ENCODE measurements at regions not wholly inside any gene's neighbourhood (a gene's known extent, or its start where the extent isn't known, plus 50 kb on each side); places are given as distances from the start of the nearest gene placed in this dataset.

DNA sequence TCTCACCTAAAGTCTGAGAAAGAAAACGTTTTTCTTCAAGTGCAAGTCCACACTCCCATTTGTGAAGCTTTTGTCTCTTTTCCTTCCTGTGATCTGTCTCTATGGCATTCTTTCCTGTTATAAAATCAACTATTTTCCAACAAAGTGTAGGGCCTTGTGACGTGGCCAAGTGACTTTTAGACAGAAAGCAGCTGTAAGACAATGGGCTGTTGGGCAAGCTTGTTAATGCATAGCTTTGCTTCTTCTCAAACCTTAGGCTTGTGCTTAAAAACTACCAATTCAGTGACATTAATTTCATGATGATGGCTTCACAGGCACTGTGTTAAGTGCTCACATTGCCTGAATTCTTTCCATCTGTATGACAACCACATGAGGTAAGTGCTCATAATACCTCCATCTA, 83.5 kb downstream of the VCY1B start:
- Histone ChIP-seq H3K36me3 (ENCODE audit: insufficient read depth, low read length) (no peaks in the 10 kb centered on the region), H3K27ac (ENCODE audit: low read length) (no peak overlapping the region), H3F3A (ENCODE audit: insufficient read depth, low read length, poor library complexity, severe bottlenecking) (no peaks in the 10 kb centered on the region), H3K27me3 (ENCODE audit: insufficient read depth, low read depth, low read length) (no peaks in the 10 kb centered on the region), H3K9ac (ENCODE audit: low read length) (no peak overlapping the region), H3K9me2 (ENCODE audit: insufficient read depth, low read length) (no peaks in the 10 kb centered on the region), H3K9me3 (ENCODE audit: low read length) (no peaks in the 10 kb centered on the region), H3K79me2 (replicated peaks; ENCODE audit: insufficient read depth, low read length) (no peaks in the 10 kb centered on the region), H4K20me1 (ENCODE audit: insufficient read depth) (no peaks in the 10 kb centered on the region), H3K4me3 (ENCODE audit: low read length) (no peak overlapping the region), H3K4me2 (ENCODE audit: low read length) (no peak overlapping the region), H2AFZ (ENCODE audit: low read depth, low read length) (no peak overlapping the region)
- TF ChIP-seq TAF1 (IDR thresholded peaks at IDR 0.05; ENCODE audit: low read depth) = no peak
- TF ChIP-seq, protein P1, sequence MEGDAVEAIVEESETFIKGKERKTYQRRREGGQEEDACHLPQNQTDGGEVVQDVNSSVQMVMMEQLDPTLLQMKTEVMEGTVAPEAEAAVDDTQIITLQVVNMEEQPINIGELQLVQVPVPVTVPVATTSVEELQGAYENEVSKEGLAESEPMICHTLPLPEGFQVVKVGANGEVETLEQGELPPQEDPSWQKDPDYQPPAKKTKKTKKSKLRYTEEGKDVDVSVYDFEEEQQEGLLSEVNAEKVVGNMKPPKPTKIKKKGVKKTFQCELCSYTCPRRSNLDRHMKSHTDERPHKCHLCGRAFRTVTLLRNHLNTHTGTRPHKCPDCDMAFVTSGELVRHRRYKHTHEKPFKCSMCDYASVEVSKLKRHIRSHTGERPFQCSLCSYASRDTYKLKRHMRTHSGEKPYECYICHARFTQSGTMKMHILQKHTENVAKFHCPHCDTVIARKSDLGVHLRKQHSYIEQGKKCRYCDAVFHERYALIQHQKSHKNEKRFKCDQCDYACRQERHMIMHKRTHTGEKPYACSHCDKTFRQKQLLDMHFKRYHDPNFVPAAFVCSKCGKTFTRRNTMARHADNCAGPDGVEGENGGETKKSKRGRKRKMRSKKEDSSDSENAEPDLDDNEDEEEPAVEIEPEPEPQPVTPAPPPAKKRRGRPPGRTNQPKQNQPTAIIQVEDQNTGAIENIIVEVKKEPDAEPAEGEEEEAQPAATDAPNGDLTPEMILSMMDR (IDR thresholded peaks at IDR 0.05; ENCODE audit: poor library complexity, severe bottlenecking) = no peak
- TF ChIP-seq RAD21 (conservative IDR thresholded peaks at IDR 0.05) = no peak
- no peak for TF ChIP-seq REST (IDR thresholded peaks at IDR 0.05; ENCODE audit: borderline replicate concordance)

- no peak for TF ChIP-seq REST (IDR thresholded peaks at IDR 0.05; ENCODE audit: borderline replicate concordance)
- TF ChIP-seq MXI1 (conservative IDR thresholded peaks at IDR 0.05; ENCODE audit: poor library complexity, severe bottlenecking) = no peak
- Histone ChIP-seq H3K9me2 (ENCODE audit: insufficient read depth, low read length) (no peaks in the 10 kb centered on the region), H3K9ac (ENCODE audit: low read length) (no peak overlapping the region), H3K27ac (ENCODE audit: low read length) (no peak overlapping the region), H4K20me1 (ENCODE audit: insufficient read depth) (no peaks in the 10 kb centered on the region), H3K27me3 (ENCODE audit: insufficient read depth, low read depth, low read length) (no peaks in the 10 kb centered on the region), H3F3A (ENCODE audit: insufficient read depth, low read length, poor library complexity, severe bottlenecking) (no peaks in the 10 kb centered on the region), H3K4me3 (ENCODE audit: low read length) (no peak overlapping the region), H3K4me2 (ENCODE audit: low read length) (no peak overlapping the region), H2AFZ (ENCODE audit: low read depth, low read length) (no peak overlapping the region), H3K79me2 (replicated peaks; ENCODE audit: insufficient read depth, low read length) (no peaks in the 10 kb centered on the region), H3K9me3 (ENCODE audit: low read length) (no peaks in the 10 kb centered on the region), H3K36me3 (ENCODE audit: insufficient read depth, low read length) (no peaks in the 10 kb centered on the region)
Observed at GRCh38 chrY:14145614-14146013, 89.6 kb downstream of the VCY1B start.

All from neural cell (in vitro differentiated cells).